ENCODE measurements at regions not wholly inside any gene's neighbourhood (a gene's known extent, or its start where the extent isn't known, plus 50 kb on each side); places are given as distances from the start of the nearest gene placed in this dataset.

DNA sequence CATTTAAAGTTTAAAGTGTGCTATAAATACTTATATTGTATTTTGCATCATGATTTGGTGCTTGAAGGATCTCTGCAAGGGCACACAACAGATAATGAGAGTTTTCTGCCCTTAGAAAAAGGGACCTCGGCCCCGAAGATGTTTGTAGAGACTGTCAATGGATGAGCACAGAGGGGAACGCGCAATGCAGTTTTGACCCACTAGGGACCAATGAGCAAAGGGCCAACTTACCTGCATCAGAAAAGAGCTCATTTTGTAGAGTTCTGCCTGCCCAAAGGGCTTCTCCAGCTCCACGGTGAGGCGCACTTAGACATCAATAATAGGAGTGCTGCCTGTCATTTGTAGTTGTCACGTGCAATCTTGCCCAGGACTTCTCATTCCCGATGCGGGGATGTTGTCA is 91.1 kb downstream of the BUB3 start:
- no peaks in the 10 kb centered on the region for H3K9me3 ChIP-seq (ENCODE audit: insufficient read depth, low read depth, low read length)
- H4K20me1 ChIP-seq (ENCODE audit: insufficient read depth, low read length, poor library complexity, severe bottlenecking): no peaks in the 10 kb centered on the region
- no peak overlapping the region for H3K9ac ChIP-seq (ENCODE audit: low read depth, low read length, poor library complexity, severe bottlenecking)
- no peak overlapping the region for H3K4me3 ChIP-seq (ENCODE audit: low read length, poor library complexity, severe bottlenecking)
- H3K27me3 ChIP-seq (ENCODE audit: insufficient read depth, low read length, poor library complexity, severe bottlenecking): no peaks in the 10 kb centered on the region
- no peak overlapping the region for H2AFZ ChIP-seq (ENCODE audit: low read length)
- H3F3A ChIP-seq (ENCODE audit: low read depth): no peaks in the 10 kb centered on the region
- peaks cover 13% of the 10 kb centered on the region for H3K4me1 ChIP-seq (ENCODE audit: insufficient read depth, low read length, poor library complexity, severe bottlenecking)
- H3K4me2 ChIP-seq (ENCODE audit: low read depth, low read length, poor library complexity, severe bottlenecking): no peak overlapping the region
- H3K79me2 ChIP-seq (ENCODE audit: insufficient read depth, low read length): no peaks in the 10 kb centered on the region
- H3K36me3 ChIP-seq (ENCODE audit: insufficient read depth, low read length): no peaks in the 10 kb centered on the region
- H3K9me2 ChIP-seq (replicated peaks; ENCODE audit: low read depth, low read length): no peaks in the 10 kb centered on the region
- TF ChIP-seq EZH2phosphoT487 (IDR thresholded peaks at IDR 0.05; ENCODE audit: borderline replicate concordance): no peak
- TF ChIP-seq, protein P1, sequence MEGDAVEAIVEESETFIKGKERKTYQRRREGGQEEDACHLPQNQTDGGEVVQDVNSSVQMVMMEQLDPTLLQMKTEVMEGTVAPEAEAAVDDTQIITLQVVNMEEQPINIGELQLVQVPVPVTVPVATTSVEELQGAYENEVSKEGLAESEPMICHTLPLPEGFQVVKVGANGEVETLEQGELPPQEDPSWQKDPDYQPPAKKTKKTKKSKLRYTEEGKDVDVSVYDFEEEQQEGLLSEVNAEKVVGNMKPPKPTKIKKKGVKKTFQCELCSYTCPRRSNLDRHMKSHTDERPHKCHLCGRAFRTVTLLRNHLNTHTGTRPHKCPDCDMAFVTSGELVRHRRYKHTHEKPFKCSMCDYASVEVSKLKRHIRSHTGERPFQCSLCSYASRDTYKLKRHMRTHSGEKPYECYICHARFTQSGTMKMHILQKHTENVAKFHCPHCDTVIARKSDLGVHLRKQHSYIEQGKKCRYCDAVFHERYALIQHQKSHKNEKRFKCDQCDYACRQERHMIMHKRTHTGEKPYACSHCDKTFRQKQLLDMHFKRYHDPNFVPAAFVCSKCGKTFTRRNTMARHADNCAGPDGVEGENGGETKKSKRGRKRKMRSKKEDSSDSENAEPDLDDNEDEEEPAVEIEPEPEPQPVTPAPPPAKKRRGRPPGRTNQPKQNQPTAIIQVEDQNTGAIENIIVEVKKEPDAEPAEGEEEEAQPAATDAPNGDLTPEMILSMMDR (conservative IDR thresholded peaks at IDR 0.05; ENCODE audit: low read length): peak; percentile 23; the same call in 1 of the 2 replicates

DNA sequence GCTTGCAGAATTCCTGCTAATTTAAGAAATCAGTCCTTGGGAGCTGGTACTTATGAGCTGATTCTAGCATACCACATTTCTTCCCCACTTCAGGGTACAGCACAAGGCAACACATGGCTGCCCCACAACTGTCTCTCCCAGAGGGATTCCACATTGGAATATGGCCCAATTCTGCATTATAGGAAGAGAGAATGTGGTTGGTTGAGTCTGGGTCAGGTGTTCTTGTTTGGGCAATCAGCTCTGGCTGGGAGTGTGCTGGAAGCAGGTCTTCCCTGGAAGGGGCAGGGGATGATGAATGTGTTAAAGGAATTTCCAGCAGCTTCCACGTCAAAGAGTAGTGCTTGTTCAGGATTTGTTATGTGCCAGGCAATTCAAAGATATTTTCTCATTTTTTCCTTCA is 95.7 kb downstream of the BUB3 start:
- H3K4me1 ChIP-seq (ENCODE audit: insufficient read depth, low read length, poor library complexity, severe bottlenecking): no peaks in the 10 kb centered on the region
- H3K9me3 ChIP-seq (ENCODE audit: insufficient read depth, low read depth, low read length): no peaks in the 10 kb centered on the region
- no peaks in the 10 kb centered on the region for H3K79me2 ChIP-seq (ENCODE audit: insufficient read depth, low read length)
- TF ChIP-seq, protein P1 (conservative IDR thresholded peaks at IDR 0.05; ENCODE audit: low read length): no peak
- TF ChIP-seq EZH2phosphoT487 (IDR thresholded peaks at IDR 0.05; ENCODE audit: borderline replicate concordance): no peak
- H3K27me3 ChIP-seq (ENCODE audit: insufficient read depth, low read length, poor library complexity, severe bottlenecking): no peaks in the 10 kb centered on the region
- no peaks in the 10 kb centered on the region for H4K20me1 ChIP-seq (ENCODE audit: insufficient read depth, low read length, poor library complexity, severe bottlenecking)
- H3F3A ChIP-seq (ENCODE audit: low read depth): no peaks in the 10 kb centered on the region
- no peak overlapping the region for H3K4me3 ChIP-seq (ENCODE audit: low read length, poor library complexity, severe bottlenecking)
- H3K9ac ChIP-seq (ENCODE audit: low read depth, low read length, poor library complexity, severe bottlenecking): no peak overlapping the region
- no peaks in the 10 kb centered on the region for H3K9me2 ChIP-seq (replicated peaks; ENCODE audit: low read depth, low read length)
- H2AFZ ChIP-seq (ENCODE audit: low read length): no peak overlapping the region
- H3K36me3 ChIP-seq (ENCODE audit: insufficient read depth, low read length): no peaks in the 10 kb centered on the region
- no peak overlapping the region for H3K4me2 ChIP-seq (ENCODE audit: low read depth, low read length, poor library complexity, severe bottlenecking)

DNA sequence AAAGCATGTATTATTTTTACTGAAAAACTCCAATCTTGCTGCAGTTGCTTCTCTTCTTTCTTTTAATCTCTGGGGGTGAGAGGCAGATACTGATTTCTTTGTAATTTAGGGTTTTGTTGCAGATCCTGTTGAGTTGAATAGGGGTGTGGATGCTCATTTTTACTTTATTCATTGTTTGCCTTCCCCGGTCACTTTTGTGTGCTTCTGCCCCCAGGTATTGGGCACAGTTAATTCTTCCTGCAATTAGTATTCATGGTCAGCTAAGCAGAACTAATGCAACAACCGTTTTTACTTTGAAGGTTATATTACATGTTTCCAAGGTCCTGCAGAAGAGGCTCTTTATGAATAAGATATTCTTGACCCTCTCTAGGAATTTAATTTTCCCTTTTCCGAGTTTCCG is 96.4 kb downstream of the BUB3 start:
- H3F3A ChIP-seq (ENCODE audit: low read depth): no peaks in the 10 kb centered on the region
- H4K20me1 ChIP-seq (ENCODE audit: insufficient read depth, low read length, poor library complexity, severe bottlenecking): no peaks in the 10 kb centered on the region
- no peak overlapping the region for H3K4me2 ChIP-seq (ENCODE audit: low read depth, low read length, poor library complexity, severe bottlenecking)

More for the DNA sequence above, 96.4 kb downstream of the BUB3 start:
- H3K4me1 ChIP-seq (ENCODE audit: insufficient read depth, low read length, poor library complexity, severe bottlenecking): no peaks in the 10 kb centered on the region
- no peaks in the 10 kb centered on the region for H3K9me3 ChIP-seq (ENCODE audit: insufficient read depth, low read depth, low read length)
- H3K9me2 ChIP-seq (replicated peaks; ENCODE audit: low read depth, low read length): no peaks in the 10 kb centered on the region
- H3K36me3 ChIP-seq (ENCODE audit: insufficient read depth, low read length): no peaks in the 10 kb centered on the region
- H3K4me3 ChIP-seq (ENCODE audit: low read length, poor library complexity, severe bottlenecking): no peak overlapping the region
- TF ChIP-seq EZH2phosphoT487 (IDR thresholded peaks at IDR 0.05; ENCODE audit: borderline replicate concordance): no peak
- TF ChIP-seq, protein P1 (conservative IDR thresholded peaks at IDR 0.05; ENCODE audit: low read length): no peak
- no peaks in the 10 kb centered on the region for H3K27me3 ChIP-seq (ENCODE audit: insufficient read depth, low read length, poor library complexity, severe bottlenecking)
- no peak overlapping the region for H2AFZ ChIP-seq (ENCODE audit: low read length)
- H3K9ac ChIP-seq (ENCODE audit: low read depth, low read length, poor library complexity, severe bottlenecking): no peak overlapping the region
- H3K79me2 ChIP-seq (ENCODE audit: insufficient read depth, low read length): no peaks in the 10 kb centered on the region
